Epithelial cell of esophagus (primary cell): ENCODE measurements at regions not wholly inside any gene's neighbourhood (a gene's known extent, or its start where the extent isn't known, plus 50 kb on each side); places are given as distances from the start of the nearest gene placed in this dataset.
"Not testable (repeated sequence)": the region's sequence is repeated elsewhere in the genome, so short reads cannot be mapped to it uniquely, and the experiment has no call there.

ENCODE experiments used
- DNase-seq: peaks from one replicate; pipeline ENCODE4 v3.0.0; 2010; ENCODE audit warnings: low read depth
- H3K4me3 ChIP-seq: 2 replicates; pipeline ENCODE4 v1.5.1; 2011; ENCODE audit warnings: mild to moderate bottlenecking, low read length, control low read depth
- CTCF ChIP-seq: IDR thresholded peaks from 2 replicates; pipeline ENCODE4 v1.5.1; 2011; ENCODE audit warnings: low read depth, mild to moderate bottlenecking, low read length, control low read depth, inconsistent platforms; ENCODE audit not compliant: insufficient read depth; ENCODE audit errors: missing control alignments

- no peak overlapping the region for H3K4me3 ChIP-seq
- DNase-seq: no peak
- no peak for TF ChIP-seq CTCF
Measured at GRCh38 chr21:19537116-19537515, 1133.5 kb upstream of the TMPRSS15 start.

GRCh38 chr21:19540287-19540686 lies 1136.7 kb upstream of the TMPRSS15 start:
- no peak for DNase-seq
- no peak overlapping the region for H3K4me3 ChIP-seq
- TF ChIP-seq CTCF: no peak

GRCh38 chr21:19541602-19542001 lies 1138.0 kb upstream of the TMPRSS15 start:
- DNase-seq: no peak
- no peak for TF ChIP-seq CTCF
- H3K4me3 ChIP-seq: no peak overlapping the region

- not testable (repeated sequence) for DNase-seq, H3K4me3 ChIP-seq
Measured at GRCh38 chr21:19544493-19544892, 1140.9 kb upstream of the TMPRSS15 start.

- no peak for TF ChIP-seq CTCF
- DNase-seq: no peak
- no peak overlapping the region for H3K4me3 ChIP-seq
Measured at GRCh38 chr21:19547951-19548840, 1144.6 kb upstream of the TMPRSS15 start.

GRCh38 chr21:19553919-19554615 lies 1150.5 kb upstream of the TMPRSS15 start:
- DNase-seq: no peak
- no peak for TF ChIP-seq CTCF
- H3K4me3 ChIP-seq: no peak overlapping the region

- DNase-seq: no peak
- no peak overlapping the region for H3K4me3 ChIP-seq
- TF ChIP-seq CTCF: no peak
Measured at GRCh38 chr21:19557046-19557445, 1153.5 kb upstream of the TMPRSS15 start.
